GM21360 (cell line): ENCODE measurements at regions not wholly inside any gene's neighbourhood (a gene's known extent, or its start where the extent isn't known, plus 50 kb on each side); places are given as distances from the start of the nearest gene placed in this dataset.

Experiments
- ATAC-seq: cut with Tn5 transposase; IDR thresholded peaks from one replicate; pipeline ENCODE4 v1.9.1; 2021; ENCODE audit warnings: mild to moderate bottlenecking, moderate library complexity; ENCODE audit not compliant: unreplicated experiment

- ATAC-seq, result no peak
These were observed 222.9 kb upstream of the PWP1 start for GRCh38 chr12:107462428-107463332.

DNA sequence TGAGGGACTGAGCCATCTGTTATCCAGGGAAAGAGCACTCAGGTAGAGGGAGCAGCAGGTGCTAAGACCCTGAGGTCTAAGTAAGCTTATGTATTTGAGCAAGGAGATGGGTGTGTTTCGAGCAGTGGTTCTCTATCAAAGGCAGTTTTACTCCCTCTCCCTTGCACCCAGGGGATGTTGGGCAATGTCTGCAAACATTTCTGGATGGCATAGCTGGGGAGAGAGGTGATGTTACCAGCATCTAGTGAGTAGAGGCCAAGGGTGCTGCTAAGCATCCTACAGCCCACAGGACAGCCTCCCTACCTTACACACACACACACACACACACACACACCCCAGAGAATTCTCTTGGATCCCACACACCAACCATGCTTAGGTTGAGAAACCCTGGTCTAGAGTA, 221.0 kb upstream of the PWP1 start:
- ATAC-seq, result no peak

GRCh38 chr12:107465625-107466024, 220.0 kb upstream of the PWP1 start:
- no peak for ATAC-seq

- ATAC-seq, result no peak
These were observed 217.9 kb upstream of the PWP1 start for GRCh38 chr12:107467716-107468115.

DNA sequence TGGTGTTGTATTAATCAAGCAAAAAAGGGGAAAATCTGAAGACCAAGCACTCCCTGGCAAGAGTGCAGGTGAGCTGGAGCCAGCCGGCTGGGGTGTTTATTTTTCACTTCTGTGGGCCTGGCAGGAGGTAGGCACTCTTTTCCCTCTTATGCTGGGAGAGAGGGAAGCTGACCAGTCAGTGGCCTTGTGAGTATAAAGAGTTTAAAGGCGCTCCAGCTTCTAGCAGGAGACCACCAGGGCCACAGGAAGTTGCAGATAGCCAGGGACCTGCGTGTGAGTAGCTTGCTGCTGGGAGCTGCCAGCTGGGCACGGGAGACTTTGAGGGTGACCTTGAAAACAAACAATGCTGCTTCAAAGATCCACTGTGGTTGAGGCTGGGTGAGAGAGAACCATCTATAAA, 217.4 kb upstream of the PWP1 start:
- no peak for ATAC-seq

- ATAC-seq, result no peak
These were observed 216.6 kb upstream of the PWP1 start for GRCh38 chr12:107469011-107469410.

- no peak for ATAC-seq
These were observed 215.0 kb upstream of the PWP1 start for GRCh38 chr12:107470645-107471044.

DNA sequence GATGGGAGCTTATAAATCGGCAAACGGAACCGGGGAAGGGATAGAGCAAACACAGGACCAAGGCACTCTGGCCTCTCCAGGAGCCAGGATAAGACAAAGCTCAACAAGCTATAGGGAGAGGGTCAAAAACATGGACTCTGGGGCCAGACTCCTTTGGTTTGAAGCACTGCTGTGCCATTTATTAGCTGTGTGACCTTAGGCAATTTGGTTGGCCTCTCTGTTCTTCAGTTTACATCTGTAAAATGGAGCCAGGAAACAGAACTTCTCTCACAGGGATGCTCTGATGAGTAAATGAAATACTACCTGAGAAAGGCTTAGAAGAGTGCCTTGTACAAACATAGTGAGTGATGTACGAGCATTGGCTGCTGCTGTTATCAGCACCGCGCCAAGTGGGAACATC, 213.3 kb upstream of the PWP1 start:
- no peak for ATAC-seq

DNA sequence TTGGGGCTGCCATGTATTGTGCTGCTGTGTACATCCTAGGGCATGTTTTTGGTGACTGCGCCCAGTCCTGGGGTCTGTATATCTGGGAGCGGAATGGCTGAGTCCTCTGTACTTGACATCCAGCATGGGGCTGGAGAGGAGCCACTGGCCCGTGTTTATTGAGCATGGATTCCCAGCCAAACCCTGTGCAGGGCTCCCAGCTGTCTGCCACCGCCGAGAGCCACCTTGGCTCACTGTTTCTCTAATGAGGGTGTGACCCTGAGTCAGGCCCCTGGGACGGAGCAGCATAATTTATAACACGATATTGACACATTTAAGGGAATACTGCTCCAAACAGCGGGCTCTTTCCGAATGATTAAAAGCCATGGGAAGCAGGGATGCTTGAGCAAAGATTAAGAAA, 211.5 kb upstream of the PWP1 start:
- ATAC-seq, result no peak

- no peak for ATAC-seq
These were observed 210.7 kb upstream of the PWP1 start for GRCh38 chr12:107474639-107475539.

DNA sequence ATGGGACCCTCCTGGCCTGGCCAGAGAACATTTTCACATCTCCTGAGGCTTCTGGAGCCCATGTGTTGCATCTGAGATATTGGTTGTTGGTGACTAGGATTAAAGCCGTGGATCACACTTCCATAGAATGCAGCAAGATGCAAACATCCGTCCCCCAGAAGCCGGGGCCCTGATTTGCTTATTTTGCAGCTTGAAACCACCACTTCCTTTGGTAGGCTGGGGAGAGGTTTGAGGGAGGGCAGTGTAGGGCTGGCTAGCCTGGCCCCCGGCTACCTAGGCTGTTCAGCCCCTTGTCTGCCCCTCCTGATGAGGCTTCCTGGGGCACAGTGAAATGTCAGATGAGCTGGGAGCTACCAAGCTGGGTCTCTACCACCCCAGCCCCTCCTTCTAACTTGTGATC, 209.7 kb upstream of the PWP1 start:
- no peak for ATAC-seq

DNA sequence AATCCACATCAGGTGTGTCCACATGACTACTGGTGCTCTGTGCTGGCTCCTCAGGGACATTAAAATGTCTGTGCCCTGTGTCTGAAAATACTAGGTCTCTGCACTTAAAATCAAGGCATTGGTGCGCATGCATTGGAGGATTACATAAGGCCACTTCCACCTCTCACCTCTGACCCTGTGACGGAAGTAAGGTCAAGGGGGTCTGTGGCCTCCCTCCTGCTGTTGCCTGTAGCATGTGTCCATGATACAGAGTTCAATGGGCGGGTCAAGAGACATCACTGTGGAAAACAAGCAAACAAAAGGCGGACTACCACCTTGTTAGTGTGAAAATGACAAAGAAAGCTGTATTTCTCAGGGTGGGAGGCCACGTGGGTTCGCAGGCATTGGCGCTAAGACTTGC, 208.6 kb upstream of the PWP1 start:
- ATAC-seq, result no peak

DNA sequence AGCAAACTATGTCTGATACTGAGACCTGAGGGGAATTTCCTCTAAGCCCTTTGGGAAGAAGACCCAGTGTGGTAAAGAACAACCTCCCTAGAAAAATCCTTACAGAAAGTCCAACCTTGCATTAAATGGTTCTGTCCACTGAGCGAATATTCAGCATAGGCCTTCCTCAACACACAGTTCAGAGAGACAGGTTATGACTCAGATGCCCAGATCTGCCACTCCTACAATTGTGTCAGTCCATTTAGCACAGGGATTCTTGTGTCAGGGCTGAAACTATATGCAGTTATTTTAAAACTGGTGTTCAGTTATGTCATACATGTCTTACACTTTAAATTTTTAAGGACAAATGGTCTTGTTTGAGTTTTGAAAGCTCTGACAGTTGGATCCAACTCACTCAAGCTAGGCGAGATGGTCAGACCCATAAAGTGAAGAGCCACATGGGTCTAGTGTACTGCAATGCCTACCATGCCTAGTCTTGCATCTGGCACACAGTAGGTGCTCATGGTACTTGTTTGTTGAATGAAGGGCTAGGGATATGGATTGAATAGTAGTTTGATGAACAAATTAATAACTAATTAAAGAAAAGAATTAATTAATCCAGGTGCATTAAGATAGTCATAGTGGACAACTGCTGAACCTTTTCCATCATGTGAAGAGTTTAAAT, 207.5 kb upstream of the PWP1 start:
- no peak for ATAC-seq

GRCh38 chr12:107478881-107479280, 206.7 kb upstream of the PWP1 start:
- no peak for ATAC-seq

GRCh38 chr12:107480836-107481608, 204.6 kb upstream of the PWP1 start:
- no peak for ATAC-seq

GRCh38 chr12:107484230-107484629, 201.4 kb upstream of the PWP1 start:
- ATAC-seq, result no peak

DNA sequence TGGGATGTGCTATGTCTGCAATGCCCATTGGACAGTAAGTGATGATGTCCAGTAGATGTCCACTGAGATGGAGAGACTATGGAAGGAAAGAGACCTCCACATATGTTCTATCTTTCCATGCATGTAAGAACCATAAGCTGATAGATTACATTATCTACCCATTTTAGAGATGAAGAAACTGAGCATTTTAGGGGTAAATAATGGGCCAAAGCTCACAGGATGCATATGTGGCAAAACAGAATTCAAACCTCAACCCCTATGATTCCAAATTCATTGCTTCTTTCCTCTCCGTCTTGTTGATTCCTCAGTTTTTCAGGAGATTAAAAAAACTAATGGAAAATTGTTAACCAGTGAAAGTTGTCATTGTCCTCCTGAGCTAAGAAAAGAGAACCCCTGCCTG, 200.7 kb upstream of the PWP1 start:
- ATAC-seq, result no peak

DNA sequence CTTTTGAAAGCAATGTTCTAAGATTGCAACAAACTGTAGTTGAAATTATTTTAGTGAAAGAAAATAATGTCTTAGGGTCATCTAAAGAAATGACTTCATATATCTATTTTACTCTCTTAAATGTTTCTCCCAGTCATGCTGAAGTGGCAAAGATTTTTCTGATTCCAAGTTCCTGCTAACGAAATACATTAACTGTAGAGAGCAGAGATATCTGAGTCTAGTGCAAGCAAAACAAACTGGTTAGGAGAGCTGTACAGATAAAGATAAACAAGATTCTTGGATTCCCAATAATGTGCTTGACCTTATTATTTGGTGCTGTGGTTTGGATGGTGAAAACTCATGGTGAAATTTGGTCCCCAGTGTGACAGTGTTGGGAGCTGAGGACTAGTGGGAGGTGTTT, 199.9 kb upstream of the PWP1 start:
- ATAC-seq, result no peak

DNA sequence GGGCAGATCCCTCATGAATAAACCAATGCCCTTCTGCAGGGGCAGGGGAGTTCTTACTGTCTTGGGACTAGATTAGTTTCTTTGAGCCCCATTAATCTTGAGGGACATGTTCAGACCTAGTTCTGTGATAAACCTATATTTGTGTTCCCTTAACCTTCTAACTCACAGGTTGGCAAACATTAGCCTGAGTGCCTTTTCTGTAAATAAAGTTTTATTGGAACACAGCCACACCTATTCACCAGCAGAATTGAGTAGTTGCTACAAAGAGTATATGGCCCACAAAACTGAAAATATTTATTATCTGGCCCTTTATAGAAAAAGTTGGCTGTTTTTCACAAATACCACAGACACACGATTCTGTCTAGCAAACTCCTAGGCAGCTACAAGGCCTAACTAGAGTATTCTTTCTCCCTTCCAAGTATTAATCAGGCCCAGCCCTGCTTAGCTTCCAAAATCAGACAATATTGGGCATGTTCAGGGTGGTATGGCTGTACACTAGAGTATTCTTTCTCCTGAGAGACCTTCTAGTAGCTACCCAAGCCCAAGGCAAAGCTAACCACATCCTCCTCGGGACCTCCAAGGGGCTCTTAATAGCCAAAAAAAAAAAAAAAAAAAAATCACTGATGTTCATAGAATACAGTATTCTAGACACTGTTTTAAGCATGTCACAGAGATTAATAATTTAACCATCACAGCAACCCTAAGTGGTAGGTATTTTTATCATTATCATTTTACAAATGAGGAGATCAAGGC, 199.3 kb upstream of the PWP1 start:
- ATAC-seq, result no peak
